ENCODE measurements at regions not wholly inside any gene's neighbourhood (a gene's known extent, or its start where the extent isn't known, plus 50 kb on each side); places are given as distances from the start of the nearest gene placed in this dataset.

DNA sequence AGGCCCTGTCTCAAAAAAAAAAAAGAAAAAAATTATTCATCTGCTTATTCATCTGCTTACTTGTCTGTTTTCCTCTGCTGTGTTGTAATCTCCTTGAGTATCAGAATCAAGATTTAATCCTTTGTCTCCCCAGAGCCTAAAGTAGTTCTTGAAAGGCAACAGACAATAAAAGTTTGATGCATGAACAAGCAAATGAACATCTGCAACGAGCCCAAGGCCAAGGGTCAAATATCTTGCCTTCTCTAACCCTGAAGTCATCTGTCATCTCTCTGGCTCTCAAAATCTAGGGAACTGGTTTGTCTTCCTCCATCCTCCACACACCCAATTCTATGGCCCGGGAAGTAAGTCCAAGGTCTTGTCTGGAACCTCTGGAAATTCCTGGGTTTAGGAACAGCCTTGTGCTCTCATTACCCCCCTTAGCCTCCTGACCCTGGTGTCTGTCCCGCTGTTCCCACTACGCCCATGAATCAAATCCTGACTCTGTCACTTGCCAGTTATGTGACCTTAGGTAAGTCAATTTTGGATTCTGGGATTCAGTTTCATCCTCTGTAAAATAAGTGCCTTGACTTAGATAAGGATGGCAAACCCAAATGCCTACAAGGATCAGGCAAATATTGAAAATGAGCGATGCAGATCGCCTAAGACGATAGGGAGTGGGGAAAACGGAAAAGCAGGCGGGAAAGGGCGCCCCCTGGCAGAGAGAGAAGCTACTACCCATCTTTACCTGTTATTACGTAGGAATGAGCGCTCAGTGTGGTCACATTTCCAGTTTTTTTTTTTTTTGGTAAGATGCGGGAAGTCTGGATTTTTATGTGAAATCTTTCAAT, 102.7 kb upstream of the DHX15 start:
- no peaks in the 10 kb centered on the region; the same call in 1 of the 2 replicates for H3K27me3 ChIP-seq (ENCODE audit: insufficient read depth)
- H3K9ac ChIP-seq = no peak overlapping the region
- H3F3A ChIP-seq (replicated peaks; ENCODE audit: insufficient read depth) = no peaks in the 10 kb centered on the region
- no peaks in the 10 kb centered on the region for H3K9me2 ChIP-seq
- H3K4me3 ChIP-seq (ENCODE audit: low read depth in 2 of 2, low read length in 1 of 2) = peak overlapping the region in 1 of 2 experiments; percentile 41; a peak in 1 of 4 replicates
- TF ChIP-seq, protein P1, sequence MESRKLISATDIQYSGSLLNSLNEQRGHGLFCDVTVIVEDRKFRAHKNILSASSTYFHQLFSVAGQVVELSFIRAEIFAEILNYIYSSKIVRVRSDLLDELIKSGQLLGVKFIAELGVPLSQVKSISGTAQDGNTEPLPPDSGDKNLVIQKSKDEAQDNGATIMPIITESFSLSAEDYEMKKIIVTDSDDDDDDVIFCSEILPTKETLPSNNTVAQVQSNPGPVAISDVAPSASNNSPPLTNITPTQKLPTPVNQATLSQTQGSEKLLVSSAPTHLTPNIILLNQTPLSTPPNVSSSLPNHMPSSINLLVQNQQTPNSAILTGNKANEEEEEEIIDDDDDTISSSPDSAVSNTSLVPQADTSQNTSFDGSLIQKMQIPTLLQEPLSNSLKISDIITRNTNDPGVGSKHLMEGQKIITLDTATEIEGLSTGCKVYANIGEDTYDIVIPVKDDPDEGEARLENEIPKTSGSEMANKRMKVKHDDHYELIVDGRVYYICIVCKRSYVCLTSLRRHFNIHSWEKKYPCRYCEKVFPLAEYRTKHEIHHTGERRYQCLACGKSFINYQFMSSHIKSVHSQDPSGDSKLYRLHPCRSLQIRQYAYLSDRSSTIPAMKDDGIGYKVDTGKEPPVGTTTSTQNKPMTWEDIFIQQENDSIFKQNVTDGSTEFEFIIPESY (IDR thresholded peaks at IDR 0.05; ENCODE audit: borderline replicate concordance, low read depth) = no peak
- TF ChIP-seq, protein P2, sequence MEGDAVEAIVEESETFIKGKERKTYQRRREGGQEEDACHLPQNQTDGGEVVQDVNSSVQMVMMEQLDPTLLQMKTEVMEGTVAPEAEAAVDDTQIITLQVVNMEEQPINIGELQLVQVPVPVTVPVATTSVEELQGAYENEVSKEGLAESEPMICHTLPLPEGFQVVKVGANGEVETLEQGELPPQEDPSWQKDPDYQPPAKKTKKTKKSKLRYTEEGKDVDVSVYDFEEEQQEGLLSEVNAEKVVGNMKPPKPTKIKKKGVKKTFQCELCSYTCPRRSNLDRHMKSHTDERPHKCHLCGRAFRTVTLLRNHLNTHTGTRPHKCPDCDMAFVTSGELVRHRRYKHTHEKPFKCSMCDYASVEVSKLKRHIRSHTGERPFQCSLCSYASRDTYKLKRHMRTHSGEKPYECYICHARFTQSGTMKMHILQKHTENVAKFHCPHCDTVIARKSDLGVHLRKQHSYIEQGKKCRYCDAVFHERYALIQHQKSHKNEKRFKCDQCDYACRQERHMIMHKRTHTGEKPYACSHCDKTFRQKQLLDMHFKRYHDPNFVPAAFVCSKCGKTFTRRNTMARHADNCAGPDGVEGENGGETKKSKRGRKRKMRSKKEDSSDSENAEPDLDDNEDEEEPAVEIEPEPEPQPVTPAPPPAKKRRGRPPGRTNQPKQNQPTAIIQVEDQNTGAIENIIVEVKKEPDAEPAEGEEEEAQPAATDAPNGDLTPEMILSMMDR (IDR thresholded peaks at IDR 0.05) = peak; percentile 57
- no peak for TF ChIP-seq NRF1 (IDR thresholded peaks at IDR 0.05; ENCODE audit: low read depth, low read length)
- TF ChIP-seq SMC3 (IDR thresholded peaks at IDR 0.05; ENCODE audit: low read depth, low read length) = peak; percentile 41
- no peak for TF ChIP-seq FOXJ3 (CRISPR knock-in tag; IDR thresholded peaks at IDR 0.05)
- TF ChIP-seq POLR2AphosphoS5 (IDR thresholded peaks at IDR 0.05; ENCODE audit: low read depth, low read length) = no peak
- no peak for TF ChIP-seq MEF2A (IDR thresholded peaks at IDR 0.05; ENCODE audit: borderline replicate concordance, low read depth)
- TF ChIP-seq TCF12 (IDR thresholded peaks at IDR 0.05) = no peak
- no peak for TF ChIP-seq FOXM1 (IDR thresholded peaks at IDR 0.05; ENCODE audit: low read depth)
- TF ChIP-seq RAD21 (IDR thresholded peaks at IDR 0.05; ENCODE audit: low read length) = peak; percentile 60
- no peak for TF ChIP-seq NFIC (IDR thresholded peaks at IDR 0.05; ENCODE audit: borderline replicate concordance)
- H3K27ac ChIP-seq (ENCODE audit: low read depth in 2 of 2, low read length in 1 of 2) = no peak overlapping the region
- no peak overlapping the region for H3K4me2 ChIP-seq
- H4K20me1 ChIP-seq (ENCODE audit: insufficient read depth) = no peaks in the 10 kb centered on the region
- ChIA-PET POLR2A (no interaction called here), CTCF (interaction anchor here (0.6 to 3.6 kb wide), 6 partner anchors 24 to 219 kb away, joined by 3 to 20 read pairs (median 4); no protein-coding TSS in a partner anchor)
- H3K4me1 ChIP-seq (ENCODE audit: control insufficient read depth in 1 of 2, insufficient read depth in 2 of 2, low read depth in 1 of 2, low read length in 1 of 2) = no peaks in the 10 kb centered on the region; a peak in 1 of 4 replicates
- H3K36me3 ChIP-seq (replicated peaks in 1 of 2; ENCODE audit: control insufficient read depth in 1 of 2, insufficient read depth in 2 of 2, low read length in 1 of 2) = no peaks in the 10 kb centered on the region
- no peak overlapping the region for H2AFZ ChIP-seq (ENCODE audit: low read depth)
- H3K79me2 ChIP-seq (ENCODE audit: insufficient read depth) = no peaks in the 10 kb centered on the region
- WGBS (ENCODE audit: low lambda C conversion rate) = 34% methylated on average over 13 of the region's 13 CpGs
- H3K9me3 ChIP-seq = no peaks in the 10 kb centered on the region
- peak; percentile 26 for DNase-seq

DNA sequence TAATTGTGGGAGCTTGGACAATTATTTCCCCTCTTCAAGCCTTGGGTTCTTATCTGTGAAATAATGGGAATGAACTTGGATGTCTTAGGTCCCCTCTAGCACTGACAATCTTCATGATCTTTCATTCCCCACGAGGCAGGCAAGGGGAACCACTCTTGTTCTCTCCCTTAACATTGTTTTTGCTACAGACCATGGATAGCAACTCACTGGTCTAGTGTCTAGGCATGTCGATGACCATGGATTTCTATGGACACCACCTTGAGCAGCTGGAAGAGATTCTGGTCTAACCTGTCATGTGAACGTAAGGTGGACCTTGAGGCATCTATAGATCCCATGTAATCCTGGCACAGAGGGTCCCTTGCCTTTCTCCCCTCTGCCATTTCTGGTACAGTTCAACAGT, 104.1 kb upstream of the DHX15 start:
- Histone ChIP-seq H3K4me1 (ENCODE audit: control insufficient read depth in 1 of 2, insufficient read depth in 2 of 2, low read depth in 1 of 2, low read length in 1 of 2) (no peaks in the 10 kb centered on the region; a peak in 1 of 4 replicates), H3K27me3 (ENCODE audit: insufficient read depth) (no peaks in the 10 kb centered on the region; the same call in 1 of the 2 replicates), H3K36me3 (replicated peaks in 1 of 2; ENCODE audit: control insufficient read depth in 1 of 2, insufficient read depth in 2 of 2, low read length in 1 of 2) (no peaks in the 10 kb centered on the region), H3K4me2 (no peak overlapping the region), H4K20me1 (ENCODE audit: insufficient read depth) (no peaks in the 10 kb centered on the region), H2AFZ (ENCODE audit: low read depth) (no peak overlapping the region), H3K79me2 (ENCODE audit: insufficient read depth) (no peaks in the 10 kb centered on the region), H3K9me3 (no peaks in the 10 kb centered on the region), H3F3A (replicated peaks; ENCODE audit: insufficient read depth) (no peaks in the 10 kb centered on the region), H3K9me2 (no peaks in the 10 kb centered on the region), H3K4me3 (ENCODE audit: low read depth in 2 of 2, low read length in 1 of 2) (no peak overlapping the region), H3K9ac (no peak overlapping the region), H3K27ac (ENCODE audit: low read depth in 2 of 2, low read length in 1 of 2) (no peak overlapping the region)
- 17% methylated on average over 3 of the region's 3 CpGs for WGBS (ENCODE audit: low lambda C conversion rate)
- TF ChIP-seq, protein P3, sequence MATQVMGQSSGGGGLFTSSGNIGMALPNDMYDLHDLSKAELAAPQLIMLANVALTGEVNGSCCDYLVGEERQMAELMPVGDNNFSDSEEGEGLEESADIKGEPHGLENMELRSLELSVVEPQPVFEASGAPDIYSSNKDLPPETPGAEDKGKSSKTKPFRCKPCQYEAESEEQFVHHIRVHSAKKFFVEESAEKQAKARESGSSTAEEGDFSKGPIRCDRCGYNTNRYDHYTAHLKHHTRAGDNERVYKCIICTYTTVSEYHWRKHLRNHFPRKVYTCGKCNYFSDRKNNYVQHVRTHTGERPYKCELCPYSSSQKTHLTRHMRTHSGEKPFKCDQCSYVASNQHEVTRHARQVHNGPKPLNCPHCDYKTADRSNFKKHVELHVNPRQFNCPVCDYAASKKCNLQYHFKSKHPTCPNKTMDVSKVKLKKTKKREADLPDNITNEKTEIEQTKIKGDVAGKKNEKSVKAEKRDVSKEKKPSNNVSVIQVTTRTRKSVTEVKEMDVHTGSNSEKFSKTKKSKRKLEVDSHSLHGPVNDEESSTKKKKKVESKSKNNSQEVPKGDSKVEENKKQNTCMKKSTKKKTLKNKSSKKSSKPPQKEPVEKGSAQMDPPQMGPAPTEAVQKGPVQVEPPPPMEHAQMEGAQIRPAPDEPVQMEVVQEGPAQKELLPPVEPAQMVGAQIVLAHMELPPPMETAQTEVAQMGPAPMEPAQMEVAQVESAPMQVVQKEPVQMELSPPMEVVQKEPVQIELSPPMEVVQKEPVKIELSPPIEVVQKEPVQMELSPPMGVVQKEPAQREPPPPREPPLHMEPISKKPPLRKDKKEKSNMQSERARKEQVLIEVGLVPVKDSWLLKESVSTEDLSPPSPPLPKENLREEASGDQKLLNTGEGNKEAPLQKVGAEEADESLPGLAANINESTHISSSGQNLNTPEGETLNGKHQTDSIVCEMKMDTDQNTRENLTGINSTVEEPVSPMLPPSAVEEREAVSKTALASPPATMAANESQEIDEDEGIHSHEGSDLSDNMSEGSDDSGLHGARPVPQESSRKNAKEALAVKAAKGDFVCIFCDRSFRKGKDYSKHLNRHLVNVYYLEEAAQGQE (IDR thresholded peaks at IDR 0.05; ENCODE audit: low read depth, low read length) = peak; percentile 50; the same call in 1 of the 2 replicates
- TF ChIP-seq RCOR1 (IDR thresholded peaks at IDR 0.05; ENCODE audit: low read length) = no peak
- ChIA-PET POLR2A (no interaction called here), CTCF (interaction anchor here (1.2 to 3.6 kb wide), 3 partner anchors 25 to 199 kb away, joined by 4 to 20 read pairs (median 5); no protein-coding TSS in a partner anchor)
- no peak for DNase-seq

Data from SK-N-SH (cell line).